ENCODE measurements at regions not wholly inside any gene's neighbourhood (a gene's known extent, or its start where the extent isn't known, plus 50 kb on each side); places are given as distances from the start of the nearest gene placed in this dataset.

GRCh38 chr4:161256716-161257115 is 907.1 kb downstream of the FSTL5 start:
- no peaks in the 10 kb centered on the region for H3K27me3 ChIP-seq (replicated peaks in 1 of 4; ENCODE audit: control extremely low read depth in 1 of 4, control insufficient read depth in 3 of 4, insufficient read depth in 4 of 4, low read length in 3 of 4)
- no peak overlapping the region for H3K4me3 ChIP-seq (ENCODE audit: control extremely low read depth in 1 of 5, extremely low read depth in 1 of 5, insufficient read depth in 1 of 5, low read depth in 2 of 5, low read length in 4 of 5)
- no peak overlapping the region for H3K4me3 Mint-ChIP-seq
- H3K79me2 ChIP-seq (ENCODE audit: control insufficient read depth, insufficient read depth, low read length) = no peaks in the 10 kb centered on the region
- ATAC-seq (ENCODE audit: low read depth) (no peak), DNase-seq (no peak)
- H3K27ac Mint-ChIP-seq = no peak overlapping the region
- H3K4me1 ChIP-seq (ENCODE audit: control insufficient read depth in 2 of 2, insufficient read depth in 2 of 2, low read length in 2 of 2) = no peaks in the 10 kb centered on the region
- H3K9me3 ChIP-seq (ENCODE audit: control extremely low read depth in 1 of 3, control insufficient read depth in 2 of 3, insufficient read depth in 1 of 3, low read length in 2 of 3) = peaks cover 0 to 12% (median 8%) of the 10 kb centered on the region in 3 donors
- H4K20me1 ChIP-seq (ENCODE audit: control insufficient read depth, insufficient read depth, low read length, poor library complexity, severe bottlenecking) = no peaks in the 10 kb centered on the region
- no peaks in the 10 kb centered on the region for H3K4me1 Mint-ChIP-seq
- H3K9me3 Mint-ChIP-seq (ENCODE audit: insufficient read depth) = peaks cover 13% of the 10 kb centered on the region
- no peak overlapping the region for H3K4me2 ChIP-seq (replicated peaks; ENCODE audit: low read depth, low read length, poor library complexity, severe bottlenecking)
- POLR2A ChIA-PET = no interaction called here
- H2AFZ ChIP-seq (ENCODE audit: insufficient read depth, low read depth, low read length, poor library complexity, severe bottlenecking) = no peak overlapping the region
- intact Hi-C loops (cut with micrococcal nuclease) = no loop called here
- TF ChIP-seq CTCF (IDR thresholded peaks at IDR 0.05) (no peak), EZH2 (IDR thresholded peaks at IDR 0.05; ENCODE audit: borderline replicate concordance, insufficient read depth, low read depth, low read length, poor library complexity, severe bottlenecking) (no peak)
- CTCF ChIA-PET = no interaction called here
- H3K27me3 Mint-ChIP-seq = no peaks in the 10 kb centered on the region
- 88% methylated on average over 1 of the region's 4 CpGs for WGBS (ENCODE audit: insufficient coverage)
- no peak overlapping the region for H3K27ac ChIP-seq (ENCODE audit: low read length in 2 of 2)
- H3K9ac ChIP-seq (ENCODE audit: low read length) = no peak overlapping the region
- no peaks in the 10 kb centered on the region for H3K36me3 ChIP-seq (replicated peaks in 1 of 2; ENCODE audit: control extremely low read depth in 1 of 2, control insufficient read depth in 1 of 2, extremely low read depth in 1 of 2, insufficient read depth in 2 of 2, low read length in 1 of 2)

- DNase-seq (no peak), ATAC-seq (ENCODE audit: low read depth) (no peak)
- Histone ChIP-seq H2AFZ (ENCODE audit: insufficient read depth, low read depth, low read length, poor library complexity, severe bottlenecking) (no peak overlapping the region), H3K4me3 (ENCODE audit: control extremely low read depth in 1 of 5, extremely low read depth in 1 of 5, insufficient read depth in 1 of 5, low read depth in 2 of 5, low read length in 4 of 5) (no peak overlapping the region), H3K4me1 (ENCODE audit: control insufficient read depth in 2 of 2, insufficient read depth in 2 of 2, low read length in 2 of 2) (no peaks in the 10 kb centered on the region), H3K9ac (ENCODE audit: low read length) (no peak overlapping the region), H3K36me3 (replicated peaks in 1 of 2; ENCODE audit: control extremely low read depth in 1 of 2, control insufficient read depth in 1 of 2, extremely low read depth in 1 of 2, insufficient read depth in 2 of 2, low read length in 1 of 2) (no peaks in the 10 kb centered on the region), H4K20me1 (ENCODE audit: control insufficient read depth, insufficient read depth, low read length, poor library complexity, severe bottlenecking) (no peaks in the 10 kb centered on the region), H3K27me3 (replicated peaks in 1 of 4; ENCODE audit: control extremely low read depth in 1 of 4, control insufficient read depth in 3 of 4, insufficient read depth in 4 of 4, low read length in 3 of 4) (no peaks in the 10 kb centered on the region), H3K4me2 (replicated peaks; ENCODE audit: low read depth, low read length, poor library complexity, severe bottlenecking) (no peak overlapping the region), H3K27ac (ENCODE audit: low read length in 2 of 2) (no peak overlapping the region), H3K9me3 (ENCODE audit: control extremely low read depth in 1 of 3, control insufficient read depth in 2 of 3, insufficient read depth in 1 of 3, low read length in 2 of 3) (peaks cover 0 to 12% (median 8%) of the 10 kb centered on the region in 3 donors), H3K79me2 (ENCODE audit: control insufficient read depth, insufficient read depth, low read length) (no peaks in the 10 kb centered on the region)
- WGBS (ENCODE audit: insufficient coverage) = 87% methylated on average over 3 of the region's 5 CpGs
- no peak for TF ChIP-seq CTCF (IDR thresholded peaks at IDR 0.05)
- TF ChIP-seq EZH2 (IDR thresholded peaks at IDR 0.05; ENCODE audit: borderline replicate concordance, insufficient read depth, low read depth, low read length, poor library complexity, severe bottlenecking) = no peak
- H3K27me3 Mint-ChIP-seq = no peaks in the 10 kb centered on the region
- ChIA-PET POLR2A (no interaction called here), CTCF (no interaction called here)
- peaks cover 13% of the 10 kb centered on the region for H3K9me3 Mint-ChIP-seq (ENCODE audit: insufficient read depth)
- no peak overlapping the region for H3K4me3 Mint-ChIP-seq
- intact Hi-C loops (cut with micrococcal nuclease) = no loop called here
- H3K4me1 Mint-ChIP-seq = no peaks in the 10 kb centered on the region
- H3K27ac Mint-ChIP-seq = no peak overlapping the region
Measured at GRCh38 chr4:161256172-161256571, 907.6 kb downstream of the FSTL5 start.

Measured in B cell (primary cell).